H9 (cell line): ENCODE measurements at regions not wholly inside any gene's neighbourhood (a gene's known extent, or its start where the extent isn't known, plus 50 kb on each side); places are given as distances from the start of the nearest gene placed in this dataset.

ENCODE experiments used
- DNase-seq: peaks from one replicate; pipeline ENCODE4 v3.0.0-alpha.2; 2017
- H2AFZ ChIP-seq: one replicate; pipeline ENCODE4 v1.6.1; 2013; ENCODE audit warnings: mild to moderate bottlenecking, low read length, control low read depth, moderate library complexity
- H2AK5ac ChIP-seq: 2 replicates; pipeline ENCODE4 v1.6.1; 2013; ENCODE audit warnings: low read length, control low read depth, mixed read lengths; ENCODE audit not compliant: insufficient read length
- H2BK120ac ChIP-seq: one replicate; pipeline ENCODE4 v1.6.1; 2013; ENCODE audit warnings: low read depth, mild to moderate bottlenecking, low read length, control low read depth, inconsistent platforms; ENCODE audit not compliant: poor library complexity, severe bottlenecking
- H2BK12ac ChIP-seq: 2 replicates; pipeline ENCODE4 v1.6.1; 2013; ENCODE audit warnings: low read length, control low read depth, mixed read lengths, low read depth; ENCODE audit not compliant: insufficient read length
- H2BK15ac ChIP-seq: 2 replicates; pipeline ENCODE4 v1.6.1; 2013; ENCODE audit warnings: low read depth, low read length, control low read depth
- H2BK20ac ChIP-seq: one replicate; pipeline ENCODE4 v1.6.1; 2013; ENCODE audit warnings: low read depth, mild to moderate bottlenecking, low read length, control low read depth, inconsistent platforms; ENCODE audit not compliant: poor library complexity, severe bottlenecking
- H2BK5ac ChIP-seq: 2 replicates; pipeline ENCODE4 v1.6.1; 2013; ENCODE audit warnings: low read length, control low read depth, mixed read lengths; ENCODE audit not compliant: insufficient read length
- H3K14ac ChIP-seq: 2 replicates; pipeline ENCODE4 v1.6.1; 2013; ENCODE audit warnings: low read length, control low read depth; ENCODE audit not compliant: insufficient read depth
- H3K18ac ChIP-seq: 2 replicates; pipeline ENCODE4 v1.6.1; 2013; ENCODE audit warnings: low read depth, mild to moderate bottlenecking, mixed read lengths, low read length, control low read depth; ENCODE audit not compliant: insufficient read length
- H3K23ac ChIP-seq: 2 replicates; pipeline ENCODE4 v1.6.1; 2013; ENCODE audit warnings: low read length, control low read depth, mixed read lengths, low read depth; ENCODE audit not compliant: insufficient read length
- H3K23me2 ChIP-seq: 2 replicates; pipeline ENCODE4 v1.6.1; 2013; ENCODE audit warnings: low read depth, mild to moderate bottlenecking, mixed read lengths, low read length, control low read depth; ENCODE audit not compliant: insufficient read length, poor library complexity, severe bottlenecking
- H3K27ac ChIP-seq: 2 replicates; pipeline ENCODE4 v1.5.1; 2013; ENCODE audit warnings: low read length, control low read depth, mixed read lengths, low read depth; ENCODE audit not compliant: insufficient read length
- H3K27me3 ChIP-seq: 2 replicates; pipeline ENCODE4 v1.6.1; 2013; ENCODE audit warnings: low read length, control low read depth, inconsistent platforms; ENCODE audit not compliant: insufficient read depth
- H3K4ac ChIP-seq: 2 replicates; pipeline ENCODE4 v1.6.1; 2013; ENCODE audit warnings: low read depth, mild to moderate bottlenecking, control low read depth, inconsistent platforms, low read length, moderate library complexity
- H3K4me1 ChIP-seq: 2 replicates; pipeline ENCODE4 v1.6.1; 2013; ENCODE audit warnings: low read length, control low read depth, inconsistent platforms; ENCODE audit not compliant: insufficient read depth
- H3K4me2 ChIP-seq: 2 replicates; pipeline ENCODE4 v1.6.1; 2013; ENCODE audit warnings: low read length, control low read depth, mixed read lengths; ENCODE audit not compliant: insufficient read length, insufficient read depth
- H3K56ac ChIP-seq: 2 replicates; pipeline ENCODE4 v1.6.1; 2013; ENCODE audit warnings: low read depth, mild to moderate bottlenecking, mixed read lengths, low read length, control low read depth; ENCODE audit not compliant: insufficient read length
- H3K79me1 ChIP-seq: 2 replicates; pipeline ENCODE4 v1.6.1; 2013; ENCODE audit warnings: low read depth, mild to moderate bottlenecking, moderate library complexity, low read length, control low read depth, inconsistent platforms; ENCODE audit not compliant: insufficient read depth, poor library complexity, severe bottlenecking
- H3K79me2 ChIP-seq: 2 replicates; pipeline ENCODE4 v1.6.1; 2013; ENCODE audit warnings: low read length, control low read depth, inconsistent platforms; ENCODE audit not compliant: insufficient read depth
- H3K9ac ChIP-seq: 2 replicates; pipeline ENCODE4 v1.6.1; 2013; ENCODE audit warnings: low read length, control low read depth, mixed read lengths; ENCODE audit not compliant: insufficient read length; ENCODE audit errors: extremely low read depth
- H3K9me3 ChIP-seq: one replicate; pipeline ENCODE4 v1.6.1; 2013; ENCODE audit warnings: low read depth, low read length, inconsistent platforms; ENCODE audit not compliant: control insufficient read depth
- H3T11ph ChIP-seq: one replicate; pipeline ENCODE4 v1.6.1; 2013; ENCODE audit warnings: mild to moderate bottlenecking, low read length, control low read depth, inconsistent platforms
- H4K20me1 ChIP-seq: one replicate; pipeline ENCODE4 v1.6.1; 2013; ENCODE audit not compliant: control insufficient read depth, insufficient read length, insufficient read depth
- H4K5ac ChIP-seq: 2 replicates; pipeline ENCODE4 v1.6.1; 2013; ENCODE audit warnings: low read depth, mild to moderate bottlenecking, mixed read lengths, low read length, control low read depth; ENCODE audit not compliant: insufficient read length
- H4K8ac ChIP-seq: replicated peaks from 2 replicates; pipeline ENCODE4 v1.6.1; 2013; ENCODE audit warnings: low read length, control low read depth, mixed read lengths, low read depth; ENCODE audit not compliant: insufficient read length
- H4K91ac ChIP-seq: 2 replicates; pipeline ENCODE4 v1.6.1; 2013; ENCODE audit warnings: low read depth, mild to moderate bottlenecking, moderate library complexity, mixed read lengths, low read length, control low read depth; ENCODE audit not compliant: insufficient read length
- H3K27ac Mint-ChIP-seq, 3 experiments: 2 replicates in 2 of 3; 3 replicates in 1 of 3; pipeline ENCODE4 v1.8.0; 2020 to 2021; ENCODE audit warnings: mixed read lengths in 3 of 3, mild to moderate bottlenecking in 1 of 3, moderate library complexity in 1 of 3
- H3K27me3 Mint-ChIP-seq: 2 replicates; pipeline ENCODE4 v1.8.0; 2021; ENCODE audit warnings: low read depth, mild to moderate bottlenecking, moderate library complexity, mixed read lengths
- H3K36me3 Mint-ChIP-seq, 3 experiments: 2 replicates in 2 of 3; 3 replicates in 1 of 3; pipeline ENCODE4 v1.8.0; 2020 to 2021; ENCODE audit warnings: low read depth in 3 of 3, mixed read lengths in 3 of 3; ENCODE audit not compliant: insufficient read depth in 1 of 3
- H3K4me1 Mint-ChIP-seq, 2 experiments: 2 replicates each; pipeline ENCODE4 v1.8.0; 2020; ENCODE audit warnings: mixed read lengths in 2 of 2
- H3K4me3 Mint-ChIP-seq, 2 experiments: 2 replicates in 1 of 2; 3 replicates in 1 of 2; pipeline ENCODE4 v1.8.0; 2020 to 2021; ENCODE audit warnings: mild to moderate bottlenecking in 2 of 2, mixed read lengths in 2 of 2, moderate library complexity in 1 of 2
- H3K9me3 Mint-ChIP-seq, 2 experiments: 2 replicates in 1 of 2; 3 replicates in 1 of 2; pipeline ENCODE4 v1.8.0; 2020; ENCODE audit warnings: mild to moderate bottlenecking in 2 of 2, mixed read lengths in 2 of 2, moderate library complexity in 1 of 2
- CTCF ChIP-seq: fragments of 200-600 bp; sonication (generic); conservative IDR thresholded peaks from 3 replicates; pipeline ENCODE4 v1.8.0; 2021; ENCODE audit warnings: antibody characterized with exemption, mild to moderate bottlenecking
- WGBS: extraction: QIAGEN DNeasy Blood & Tissue Kit; methylation state at CpG from one replicate; pipeline ENCODE4 v1.1.7; 2013; ENCODE audit warnings: missing lambda C conversion rate, low lambda C conversion rate, mixed read lengths; ENCODE audit not compliant: insufficient read length; ENCODE audit errors: extremely low coverage; 5-methylcytosine and 5-hydroxymethylcytosine counted together

GRCh38 chr3:159775372-159775961 lies 213.2 kb upstream of the IL12A start:
- H3K27ac ChIP-seq, result no peak overlapping the region
- no peaks in the 10 kb centered on the region for H4K20me1 ChIP-seq
- no peak overlapping the region for H4K5ac ChIP-seq
- no peak for TF ChIP-seq CTCF
- Mint-ChIP-seq H3K27me3 (no peaks in the 10 kb centered on the region), H3K4me3 (peak overlapping the region in 1 of 2 experiments; percentile 61; a peak in 2 of 5 replicates), H3K9me3 (no peaks in the 10 kb centered on the region), H3K27ac (peak overlapping the region; percentile 58 to 97 (median 96); a peak in 6 of 7 replicates), H3K4me1 (peaks cover 17 to 31% of the 10 kb centered on the region in 2 experiments), H3K36me3 (peaks cover 0 to 9% (median 2%) of the 10 kb centered on the region in 3 experiments; a peak in 4 of 7 replicates)
- DNase-seq, result peak; percentile 79
- no peak overlapping the region for H2BK5ac ChIP-seq
- H2BK12ac ChIP-seq, result no peak overlapping the region
- no peak overlapping the region for H2BK15ac ChIP-seq
- no CpG with 5 or more reads among the region's 5 CpGs for WGBS
- no peak overlapping the region for H4K8ac ChIP-seq
- no peak overlapping the region for H3K56ac ChIP-seq
- no peak overlapping the region for H2AFZ ChIP-seq
- no peak overlapping the region for H2BK120ac ChIP-seq
- H3K79me2 ChIP-seq, result no peaks in the 10 kb centered on the region; the same call in 1 of the 2 replicates
- no peak overlapping the region for H3K4ac ChIP-seq
- H4K91ac ChIP-seq, result no peak overlapping the region
- peak overlapping the region; percentile 54; the same call in 1 of the 2 replicates for H3K14ac ChIP-seq
- H3K9ac ChIP-seq, result no peak overlapping the region
- no peaks in the 10 kb centered on the region for H3K23me2 ChIP-seq
- H3K23ac ChIP-seq, result no peak overlapping the region
- H3K4me2 ChIP-seq, result peak overlapping the region; percentile 22
- H2AK5ac ChIP-seq, result no peak overlapping the region
- H3K18ac ChIP-seq, result peak overlapping the region; percentile 20
- no peaks in the 10 kb centered on the region for H3K27me3 ChIP-seq
- no peaks in the 10 kb centered on the region for H3K79me1 ChIP-seq
- no peak overlapping the region for H2BK20ac ChIP-seq
- no peak overlapping the region for H3T11ph ChIP-seq
- no peaks in the 10 kb centered on the region for H3K9me3 ChIP-seq
- H3K4me1 ChIP-seq, result no peaks in the 10 kb centered on the region
